ENCODE measurements at regions not wholly inside any gene's neighbourhood (a gene's known extent, or its start where the extent isn't known, plus 50 kb on each side); places are given as distances from the start of the nearest gene placed in this dataset.
"Not testable (repeated sequence)": the region's sequence is repeated elsewhere in the genome, so short reads cannot be mapped to it uniquely, and the experiment has no call there.

DNA sequence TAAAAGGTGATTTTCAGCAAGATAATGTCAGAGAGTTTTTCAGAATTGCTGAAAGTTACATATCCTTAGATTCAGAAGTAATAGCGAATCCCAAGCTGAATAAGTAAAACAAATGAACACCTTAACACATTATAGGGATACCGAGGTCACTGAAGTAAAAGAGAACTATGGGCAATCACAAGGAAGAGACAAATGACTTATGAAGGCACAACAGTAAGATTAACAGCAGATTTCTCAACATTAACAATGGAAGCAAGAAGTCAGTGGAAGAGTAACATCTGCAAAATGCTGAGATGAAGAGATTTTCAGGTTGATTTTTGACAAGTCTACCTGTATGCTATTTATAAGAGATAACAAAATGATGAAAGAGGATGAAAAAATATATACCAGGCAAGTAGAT lies 86.1 kb upstream of the EZR start:
- DNase-seq (ENCODE audit: low read depth), result no peak
- TF ChIP-seq, protein P1, sequence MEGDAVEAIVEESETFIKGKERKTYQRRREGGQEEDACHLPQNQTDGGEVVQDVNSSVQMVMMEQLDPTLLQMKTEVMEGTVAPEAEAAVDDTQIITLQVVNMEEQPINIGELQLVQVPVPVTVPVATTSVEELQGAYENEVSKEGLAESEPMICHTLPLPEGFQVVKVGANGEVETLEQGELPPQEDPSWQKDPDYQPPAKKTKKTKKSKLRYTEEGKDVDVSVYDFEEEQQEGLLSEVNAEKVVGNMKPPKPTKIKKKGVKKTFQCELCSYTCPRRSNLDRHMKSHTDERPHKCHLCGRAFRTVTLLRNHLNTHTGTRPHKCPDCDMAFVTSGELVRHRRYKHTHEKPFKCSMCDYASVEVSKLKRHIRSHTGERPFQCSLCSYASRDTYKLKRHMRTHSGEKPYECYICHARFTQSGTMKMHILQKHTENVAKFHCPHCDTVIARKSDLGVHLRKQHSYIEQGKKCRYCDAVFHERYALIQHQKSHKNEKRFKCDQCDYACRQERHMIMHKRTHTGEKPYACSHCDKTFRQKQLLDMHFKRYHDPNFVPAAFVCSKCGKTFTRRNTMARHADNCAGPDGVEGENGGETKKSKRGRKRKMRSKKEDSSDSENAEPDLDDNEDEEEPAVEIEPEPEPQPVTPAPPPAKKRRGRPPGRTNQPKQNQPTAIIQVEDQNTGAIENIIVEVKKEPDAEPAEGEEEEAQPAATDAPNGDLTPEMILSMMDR (IDR thresholded peaks at IDR 0.05; ENCODE audit: insufficient read depth, low read depth, low read length, missing control alignments), result no peak
- no peak overlapping the region for H3K4me3 ChIP-seq (ENCODE audit: low read depth, low read length)

DNA sequence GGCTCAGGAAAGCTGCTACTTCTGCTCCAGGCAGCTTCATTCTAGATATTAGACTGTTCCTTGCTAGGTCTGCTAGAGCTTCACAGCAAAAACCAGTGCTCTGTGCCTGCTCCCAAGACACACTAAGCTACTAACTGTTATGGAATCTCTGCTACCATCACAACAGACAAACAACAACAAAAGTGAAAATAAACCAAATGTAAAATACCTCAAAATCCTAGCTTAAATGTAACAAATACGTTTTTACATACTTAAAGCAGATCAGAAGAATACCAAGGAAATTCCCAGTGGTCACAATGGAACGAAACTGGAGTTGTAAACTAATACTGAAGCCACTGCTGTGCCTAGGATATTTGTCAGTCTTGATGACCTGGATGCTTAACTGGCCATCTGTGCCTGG lies 84.6 kb upstream of the EZR start:
- no peak for DNase-seq (ENCODE audit: low read depth)
- TF ChIP-seq, protein P1 (IDR thresholded peaks at IDR 0.05; ENCODE audit: insufficient read depth, low read depth, low read length, missing control alignments), result no peak
- H3K4me3 ChIP-seq (ENCODE audit: low read depth, low read length), result no peak overlapping the region

DNA sequence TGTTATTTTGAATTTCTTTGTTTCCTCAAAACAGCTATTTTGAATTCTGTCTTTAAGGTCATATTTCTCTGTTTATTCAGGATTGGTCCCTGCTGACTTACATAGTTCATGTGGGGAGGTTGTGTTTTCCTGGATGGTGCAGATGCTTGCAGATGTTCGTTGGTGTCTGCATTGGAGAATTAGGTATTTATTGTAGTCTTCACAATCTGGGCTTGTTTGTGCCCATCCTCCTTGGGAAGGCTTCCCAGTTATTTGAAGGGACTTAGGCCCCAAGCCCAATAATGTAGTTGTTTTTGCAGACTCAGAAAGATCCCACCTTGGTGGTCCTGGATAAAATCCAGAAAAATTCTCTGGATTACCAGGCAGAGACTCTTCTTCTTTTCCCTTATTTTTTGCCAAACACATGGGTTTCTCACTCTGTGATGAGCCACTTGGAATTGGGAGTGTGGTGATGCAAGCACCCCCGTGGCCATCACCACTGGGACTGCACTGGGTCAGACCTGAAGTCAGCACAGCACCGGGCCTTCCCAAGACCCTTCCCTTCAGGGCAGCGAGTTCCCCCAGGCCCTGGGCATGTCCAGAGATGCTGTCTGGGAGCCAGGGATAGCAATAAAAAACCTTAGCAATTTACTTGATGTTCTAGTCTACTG lies 81.6 kb upstream of the EZR start:
- H3K4me3 ChIP-seq (ENCODE audit: low read depth, low read length), result no peak overlapping the region
- no peak for DNase-seq (ENCODE audit: low read depth)
- TF ChIP-seq, protein P1 (IDR thresholded peaks at IDR 0.05; ENCODE audit: insufficient read depth, low read depth, low read length, missing control alignments), result no peak

DNA sequence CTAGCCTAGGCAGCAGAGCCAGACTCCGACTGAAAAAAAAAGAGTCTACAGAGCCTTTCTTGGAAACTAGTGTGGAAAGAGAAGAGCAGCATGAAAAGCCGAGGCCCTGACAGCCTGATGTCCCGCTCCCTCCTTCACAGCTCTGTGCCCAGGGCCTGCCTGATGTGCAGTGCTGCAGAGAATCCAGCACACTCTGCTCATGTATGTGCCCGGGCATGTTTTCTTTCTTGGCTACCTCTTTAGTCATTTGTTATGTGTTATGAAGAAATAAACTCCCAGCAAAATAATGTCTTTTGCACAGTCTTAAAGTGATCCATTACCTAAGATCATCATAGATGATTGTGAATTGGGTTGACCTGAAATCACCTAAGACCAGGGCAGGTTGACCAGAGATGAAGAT lies 78.1 kb upstream of the EZR start:
- DNase-seq (ENCODE audit: low read depth), result no peak
- TF ChIP-seq, protein P1 (IDR thresholded peaks at IDR 0.05; ENCODE audit: insufficient read depth, low read depth, low read length, missing control alignments), result no peak
- H3K4me3 ChIP-seq (ENCODE audit: low read depth, low read length), result no peak overlapping the region

DNA sequence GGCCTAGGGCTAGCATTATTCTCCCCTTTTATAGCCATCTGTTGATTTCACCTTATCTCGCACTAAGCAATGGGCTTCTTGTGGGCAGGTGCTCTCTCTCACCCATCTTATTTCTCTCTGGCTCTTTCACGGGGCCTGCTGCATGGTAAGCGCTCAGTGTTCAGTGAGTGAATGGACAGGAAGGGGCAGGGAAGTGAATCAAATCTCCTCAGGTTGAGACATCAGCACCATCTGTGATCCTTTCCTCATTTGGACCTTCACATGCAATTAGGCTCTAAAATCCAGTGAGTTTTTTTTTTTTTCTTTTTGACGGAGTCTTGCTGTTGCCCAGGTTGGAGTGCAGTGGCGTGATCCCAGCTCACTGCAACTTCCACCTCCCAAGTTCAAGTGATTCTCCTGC lies 76.5 kb upstream of the EZR start:
- H3K4me3 ChIP-seq (ENCODE audit: low read depth, low read length), result no peak overlapping the region
- TF ChIP-seq, protein P1 (IDR thresholded peaks at IDR 0.05; ENCODE audit: insufficient read depth, low read depth, low read length, missing control alignments), result no peak

DNA sequence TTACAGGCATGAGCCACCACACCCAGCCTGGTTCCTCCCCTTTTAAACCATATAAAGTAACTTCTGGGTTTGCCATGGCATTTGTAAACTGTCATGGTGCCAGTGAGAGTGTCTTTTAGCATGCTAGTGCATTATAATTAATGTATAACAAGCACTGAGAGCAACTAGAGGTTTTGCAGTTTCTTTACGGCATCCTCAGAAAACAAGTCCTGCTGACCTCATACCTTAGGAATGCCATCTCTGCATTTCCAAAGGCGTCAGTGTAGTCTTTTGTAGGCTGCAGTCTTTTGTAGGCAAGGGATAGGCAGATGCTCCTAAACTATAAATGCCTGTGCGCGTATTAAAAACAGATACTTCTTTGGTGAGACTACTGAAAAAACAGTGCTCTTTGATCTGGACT lies 75.0 kb upstream of the EZR start:
- no peak for DNase-seq (ENCODE audit: low read depth)
- TF ChIP-seq, protein P1 (IDR thresholded peaks at IDR 0.05; ENCODE audit: insufficient read depth, low read depth, low read length, missing control alignments), result no peak
- no peak overlapping the region for H3K4me3 ChIP-seq (ENCODE audit: low read depth, low read length)

More for the DNA sequence above, 76.5 kb upstream of the EZR start:
- no peak for DNase-seq (ENCODE audit: low read depth)

DNA sequence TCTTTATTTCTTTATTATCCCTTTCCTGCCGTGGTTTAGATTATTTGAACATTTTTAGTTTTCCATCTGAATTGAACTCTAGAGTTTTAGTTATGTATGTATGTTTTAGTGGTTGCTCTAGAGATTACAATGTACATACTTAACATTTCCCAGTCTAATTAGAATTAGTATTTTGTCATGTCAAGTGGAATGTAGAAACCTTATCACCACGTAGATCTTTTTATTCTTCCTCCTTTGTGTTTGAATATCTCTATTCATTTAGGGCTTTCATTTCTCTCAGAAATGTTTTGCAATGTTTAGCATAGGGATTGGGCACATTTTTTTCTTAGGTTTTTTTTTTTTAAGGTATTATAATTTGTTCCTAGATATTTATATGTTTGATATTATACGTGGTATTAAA lies 73.1 kb upstream of the EZR start:
- TF ChIP-seq, protein P1 (IDR thresholded peaks at IDR 0.05; ENCODE audit: insufficient read depth, low read depth, low read length, missing control alignments), result no peak
- H3K4me3 ChIP-seq (ENCODE audit: low read depth, low read length), result no peak overlapping the region
- DNase-seq (ENCODE audit: low read depth), result no peak

DNA sequence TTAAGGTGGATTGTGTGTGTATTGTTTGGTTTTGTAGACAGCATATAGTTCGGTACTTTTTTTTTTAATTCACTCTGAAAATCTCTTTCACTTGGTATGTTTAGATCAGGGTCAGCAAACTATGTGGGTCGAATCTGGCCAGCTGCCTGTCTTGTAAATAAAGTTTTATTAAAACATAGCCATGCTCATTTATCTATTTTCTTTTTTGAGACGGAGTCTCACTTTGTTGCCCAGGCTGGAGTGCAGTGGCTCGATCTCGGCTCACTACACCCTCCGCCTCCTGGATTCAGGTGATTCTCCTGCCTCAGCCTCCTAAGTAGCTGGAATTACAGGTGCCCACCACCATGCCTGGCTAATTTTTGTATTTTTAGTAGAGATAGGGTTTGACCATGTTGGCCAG lies 72.4 kb upstream of the EZR start:
- not testable (repeated sequence) for H3K4me3 ChIP-seq (ENCODE audit: low read depth, low read length); DNase-seq (ENCODE audit: low read depth)

DNA sequence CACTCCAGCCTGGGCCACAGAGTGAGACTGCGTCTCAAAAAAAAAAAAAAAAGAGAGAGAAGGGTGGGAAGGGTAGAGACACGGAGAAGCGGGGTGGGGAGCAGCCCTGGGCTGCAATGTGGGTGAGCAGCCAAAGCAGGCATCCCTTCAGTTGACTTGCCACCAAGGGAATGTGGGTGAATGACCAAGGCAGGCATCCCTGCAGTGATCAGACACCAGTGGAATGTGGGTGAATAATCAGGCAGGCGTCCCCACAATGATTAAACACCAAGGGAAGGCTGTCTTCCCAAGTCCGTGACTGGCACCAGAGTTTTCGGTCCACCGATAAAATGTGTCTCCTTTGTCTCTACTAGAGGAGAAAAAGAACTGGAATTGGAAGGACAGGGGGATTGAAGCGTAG lies 69.0 kb upstream of the EZR start:
- H3K4me3 ChIP-seq (ENCODE audit: low read depth, low read length); DNase-seq (ENCODE audit: low read depth): not testable (repeated sequence)

DNA sequence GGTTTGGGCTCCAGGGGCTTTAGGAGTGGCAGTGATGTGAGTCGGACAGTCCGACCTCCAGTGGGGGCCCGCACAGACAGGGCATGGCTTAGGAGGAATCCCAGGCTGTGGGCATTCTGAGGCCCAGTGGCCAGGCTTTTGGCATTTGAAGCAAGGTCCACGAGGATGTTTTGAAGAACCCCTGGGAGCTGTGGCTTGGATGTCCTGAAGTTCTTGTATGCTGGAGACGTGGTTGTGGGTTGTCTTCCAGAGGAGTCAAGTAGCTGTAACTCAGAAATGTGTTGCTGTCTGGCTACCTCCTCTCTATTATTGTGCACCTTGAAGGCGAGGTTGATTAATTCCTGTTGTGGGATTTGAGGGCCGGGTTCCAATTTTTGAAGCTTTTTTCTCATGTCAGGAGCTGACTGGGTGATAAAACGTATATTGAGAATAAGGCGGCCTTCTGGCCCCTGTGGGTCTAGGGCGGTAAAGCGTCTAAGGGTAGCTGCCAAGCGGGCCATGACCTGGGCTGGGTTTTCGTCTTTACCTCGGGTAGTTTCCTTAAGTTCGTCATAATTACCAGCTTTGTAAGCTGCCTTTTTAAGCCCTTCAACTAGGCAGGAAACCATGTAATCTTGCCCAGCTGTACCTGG lies 67.3 kb upstream of the EZR start:
- H3K4me3 ChIP-seq (ENCODE audit: low read depth, low read length); DNase-seq (ENCODE audit: low read depth): not testable (repeated sequence)

Data from GM12865 (cell line).